ENCODE measurements at regions not wholly inside any gene's neighbourhood (a gene's known extent, or its start where the extent isn't known, plus 50 kb on each side); places are given as distances from the start of the nearest gene placed in this dataset.

- ATAC-seq (no peak), DNase-seq (ENCODE audit: low read depth, low spot score) (no peak)
- Histone ChIP-seq H3K9me3 (ENCODE audit: control insufficient read depth, insufficient read depth, low read depth, low read length) (no peaks in the 10 kb centered on the region), H3K27me3 (ENCODE audit: control insufficient read depth, insufficient read depth, low read length) (no peaks in the 10 kb centered on the region), H3K27ac (ENCODE audit: low read length) (no peak overlapping the region), H3K4me1 (ENCODE audit: control insufficient read depth, insufficient read depth, low read length) (no peaks in the 10 kb centered on the region), H3K4me3 (ENCODE audit: low read depth in 2 of 2, low read length in 2 of 2) (no peak overlapping the region), H3K36me3 (ENCODE audit: control insufficient read depth, insufficient read depth, low read length) (no peaks in the 10 kb centered on the region)
- intact Hi-C loops (cut with micrococcal nuclease; ENCODE audit: unreplicated experiment) (no loop called here), in situ Hi-C loops (cut with HindIII; ENCODE audit: low pct_unique_long_range_greater_than_20kb, low sequenced_read_pairs) (no loop called here)
- TF ChIP-seq, protein P1, sequence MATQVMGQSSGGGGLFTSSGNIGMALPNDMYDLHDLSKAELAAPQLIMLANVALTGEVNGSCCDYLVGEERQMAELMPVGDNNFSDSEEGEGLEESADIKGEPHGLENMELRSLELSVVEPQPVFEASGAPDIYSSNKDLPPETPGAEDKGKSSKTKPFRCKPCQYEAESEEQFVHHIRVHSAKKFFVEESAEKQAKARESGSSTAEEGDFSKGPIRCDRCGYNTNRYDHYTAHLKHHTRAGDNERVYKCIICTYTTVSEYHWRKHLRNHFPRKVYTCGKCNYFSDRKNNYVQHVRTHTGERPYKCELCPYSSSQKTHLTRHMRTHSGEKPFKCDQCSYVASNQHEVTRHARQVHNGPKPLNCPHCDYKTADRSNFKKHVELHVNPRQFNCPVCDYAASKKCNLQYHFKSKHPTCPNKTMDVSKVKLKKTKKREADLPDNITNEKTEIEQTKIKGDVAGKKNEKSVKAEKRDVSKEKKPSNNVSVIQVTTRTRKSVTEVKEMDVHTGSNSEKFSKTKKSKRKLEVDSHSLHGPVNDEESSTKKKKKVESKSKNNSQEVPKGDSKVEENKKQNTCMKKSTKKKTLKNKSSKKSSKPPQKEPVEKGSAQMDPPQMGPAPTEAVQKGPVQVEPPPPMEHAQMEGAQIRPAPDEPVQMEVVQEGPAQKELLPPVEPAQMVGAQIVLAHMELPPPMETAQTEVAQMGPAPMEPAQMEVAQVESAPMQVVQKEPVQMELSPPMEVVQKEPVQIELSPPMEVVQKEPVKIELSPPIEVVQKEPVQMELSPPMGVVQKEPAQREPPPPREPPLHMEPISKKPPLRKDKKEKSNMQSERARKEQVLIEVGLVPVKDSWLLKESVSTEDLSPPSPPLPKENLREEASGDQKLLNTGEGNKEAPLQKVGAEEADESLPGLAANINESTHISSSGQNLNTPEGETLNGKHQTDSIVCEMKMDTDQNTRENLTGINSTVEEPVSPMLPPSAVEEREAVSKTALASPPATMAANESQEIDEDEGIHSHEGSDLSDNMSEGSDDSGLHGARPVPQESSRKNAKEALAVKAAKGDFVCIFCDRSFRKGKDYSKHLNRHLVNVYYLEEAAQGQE (IDR thresholded peaks at IDR 0.05; ENCODE audit: insufficient read depth in 1 of 2, low read depth in 2 of 2, low read length in 1 of 2), result no peak
- no peak for TF ChIP-seq POLR2AphosphoS5 (IDR thresholded peaks at IDR 0.05; ENCODE audit: low read depth, low read length)
- TF ChIP-seq, protein P2, sequence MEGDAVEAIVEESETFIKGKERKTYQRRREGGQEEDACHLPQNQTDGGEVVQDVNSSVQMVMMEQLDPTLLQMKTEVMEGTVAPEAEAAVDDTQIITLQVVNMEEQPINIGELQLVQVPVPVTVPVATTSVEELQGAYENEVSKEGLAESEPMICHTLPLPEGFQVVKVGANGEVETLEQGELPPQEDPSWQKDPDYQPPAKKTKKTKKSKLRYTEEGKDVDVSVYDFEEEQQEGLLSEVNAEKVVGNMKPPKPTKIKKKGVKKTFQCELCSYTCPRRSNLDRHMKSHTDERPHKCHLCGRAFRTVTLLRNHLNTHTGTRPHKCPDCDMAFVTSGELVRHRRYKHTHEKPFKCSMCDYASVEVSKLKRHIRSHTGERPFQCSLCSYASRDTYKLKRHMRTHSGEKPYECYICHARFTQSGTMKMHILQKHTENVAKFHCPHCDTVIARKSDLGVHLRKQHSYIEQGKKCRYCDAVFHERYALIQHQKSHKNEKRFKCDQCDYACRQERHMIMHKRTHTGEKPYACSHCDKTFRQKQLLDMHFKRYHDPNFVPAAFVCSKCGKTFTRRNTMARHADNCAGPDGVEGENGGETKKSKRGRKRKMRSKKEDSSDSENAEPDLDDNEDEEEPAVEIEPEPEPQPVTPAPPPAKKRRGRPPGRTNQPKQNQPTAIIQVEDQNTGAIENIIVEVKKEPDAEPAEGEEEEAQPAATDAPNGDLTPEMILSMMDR (IDR thresholded peaks at IDR 0.05), result no peak
- no peak for TF ChIP-seq SIN3A (IDR thresholded peaks at IDR 0.05; ENCODE audit: borderline replicate concordance, insufficient read depth, low read depth, low read length)
- TF ChIP-seq TCF7L2 (IDR thresholded peaks at IDR 0.05; ENCODE audit: low read depth, low read length), result no peak
- CTCF ChIA-PET, result no interaction called here
- BruUV-seq (replicated peaks), result no TSS peak
- POLR2A ChIA-PET, result no interaction called here
These were observed 99.3 kb upstream of the PLD5 start for GRCh38 chr1:242623756-242624155.

GRCh38 chr1:242623119-242623518 is 98.6 kb upstream of the PLD5 start:
- ChIA-PET POLR2A (no interaction called here), CTCF (no interaction called here)
- ATAC-seq (no peak), DNase-seq (ENCODE audit: low read depth, low spot score) (no peak)
- Histone ChIP-seq H3K27ac (ENCODE audit: low read length) (no peak overlapping the region), H3K4me3 (ENCODE audit: low read depth in 2 of 2, low read length in 2 of 2) (no peak overlapping the region), H3K9me3 (ENCODE audit: control insufficient read depth, insufficient read depth, low read depth, low read length) (no peaks in the 10 kb centered on the region), H3K36me3 (ENCODE audit: control insufficient read depth, insufficient read depth, low read length) (no peaks in the 10 kb centered on the region), H3K4me1 (ENCODE audit: control insufficient read depth, insufficient read depth, low read length) (no peaks in the 10 kb centered on the region), H3K27me3 (ENCODE audit: control insufficient read depth, insufficient read depth, low read length) (no peaks in the 10 kb centered on the region)
- in situ Hi-C loops (cut with HindIII; ENCODE audit: low pct_unique_long_range_greater_than_20kb, low sequenced_read_pairs), result no loop called here
- BruUV-seq (replicated peaks), result no TSS peak
- TF ChIP-seq POLR2AphosphoS5 (IDR thresholded peaks at IDR 0.05; ENCODE audit: low read depth, low read length), result no peak
- TF ChIP-seq, protein P2 (IDR thresholded peaks at IDR 0.05), result no peak
- TF ChIP-seq TCF7L2 (IDR thresholded peaks at IDR 0.05; ENCODE audit: low read depth, low read length), result no peak
- TF ChIP-seq, protein P1 (IDR thresholded peaks at IDR 0.05; ENCODE audit: insufficient read depth in 1 of 2, low read depth in 2 of 2, low read length in 1 of 2), result no peak
- no peak for TF ChIP-seq SIN3A (IDR thresholded peaks at IDR 0.05; ENCODE audit: borderline replicate concordance, insufficient read depth, low read depth, low read length)
- intact Hi-C loops (cut with micrococcal nuclease; ENCODE audit: unreplicated experiment), result no loop called here
